ENCODE measurements at regions not wholly inside any gene's neighbourhood (a gene's known extent, or its start where the extent isn't known, plus 50 kb on each side); places are given as distances from the start of the nearest gene placed in this dataset.

- CTCF ChIA-PET: interaction anchor here (1.1 to 1.2 kb wide), 2 partner anchors 9 to 27 kb away, joined by 3 read pairs; no protein-coding TSS in a partner anchor
- Mint-ChIP-seq H3K27ac (peak overlapping the region; percentile 3 to 46), H3K27me3 (no peaks in the 10 kb centered on the region), H3K4me3 (no peak overlapping the region), H3K36me3 (no peaks in the 10 kb centered on the region), H3K4me1 (peaks cover 74 to 84% (median 75%) of the 10 kb centered on the region in 3 donors), H3K9me3 (peaks cover 0 to 4% (median 0%) of the 10 kb centered on the region in 3 donors)
- no peaks in the 10 kb centered on the region for H3K36me3 ChIP-seq (ENCODE audit: control insufficient read depth in 2 of 2, extremely low read depth in 1 of 2, insufficient read depth in 1 of 2, low read length in 1 of 2)
- H3K27ac ChIP-seq (ENCODE audit: low read length): no peak overlapping the region
- no peaks in the 10 kb centered on the region for H3K27me3 ChIP-seq (replicated peaks in 1 of 2; ENCODE audit: control insufficient read depth in 2 of 2, extremely low read depth in 1 of 2, insufficient read depth in 2 of 2, low read length in 1 of 2)
- POLR2A ChIA-PET: interaction anchor here in 1 of 2 donors (0.6 kb wide), 1 partner anchor 11 kb away, joined by 3 read pairs; no protein-coding TSS in a partner anchor
- ATAC-seq (replicated peaks in 1 of 4): peak in 1 of 4 experiments; percentile 10
- no CpG with 5 or more reads among the region's 1 CpG for WGBS (ENCODE audit: insufficient coverage)
- H3K4me3 ChIP-seq (ENCODE audit: control insufficient read depth in 1 of 2, extremely low read depth in 1 of 2, low read length in 1 of 2): no peak overlapping the region
- DNase-seq: no peak
- H3K9me3 ChIP-seq: no peaks in the 10 kb centered on the region
- H3K4me1 ChIP-seq (ENCODE audit: control insufficient read depth in 1 of 2, extremely low read depth in 1 of 2, insufficient read depth in 2 of 2, low read length in 2 of 2): peaks cover 15 to 33% of the 10 kb centered on the region in 2 experiments
Observed at GRCh38 chr2:196252408-196253115, 81.2 kb upstream of the STK17B start.

GRCh38 chr2:196253116-196253480 lies 81.7 kb upstream of the STK17B start:
- Histone ChIP-seq H3K4me1 (ENCODE audit: control insufficient read depth in 1 of 2, extremely low read depth in 1 of 2, insufficient read depth in 2 of 2, low read length in 2 of 2) (peaks cover 15 to 35% of the 10 kb centered on the region in 2 experiments), H3K9me3 (no peaks in the 10 kb centered on the region), H3K27ac (ENCODE audit: low read length) (no peak overlapping the region), H3K36me3 (ENCODE audit: control insufficient read depth in 2 of 2, extremely low read depth in 1 of 2, insufficient read depth in 1 of 2, low read length in 1 of 2) (no peaks in the 10 kb centered on the region), H3K27me3 (replicated peaks in 1 of 2; ENCODE audit: control insufficient read depth in 2 of 2, extremely low read depth in 1 of 2, insufficient read depth in 2 of 2, low read length in 1 of 2) (no peaks in the 10 kb centered on the region), H3K4me3 (ENCODE audit: control insufficient read depth in 1 of 2, extremely low read depth in 1 of 2, low read length in 1 of 2) (no peak overlapping the region)
- ChIA-PET CTCF (interaction anchor here (1.1 to 1.2 kb wide), 2 partner anchors 8 to 27 kb away, joined by 3 read pairs; no protein-coding TSS in a partner anchor), POLR2A (interaction anchor here in 1 of 2 donors (0.6 kb wide), 2 partner anchors 12 to 64 kb away, joined by 3 to 4 read pairs; no protein-coding TSS in a partner anchor)
- Mint-ChIP-seq H3K4me1 (peaks cover 74 to 84% (median 75%) of the 10 kb centered on the region in 3 donors), H3K9me3 (peaks cover 0 to 4% (median 0%) of the 10 kb centered on the region in 3 donors), H3K36me3 (no peaks in the 10 kb centered on the region), H3K4me3 (peak overlapping the region in 1 of 3 donors; percentile 4), H3K27ac (peak overlapping the region in 1 of 2 donors; percentile 49), H3K27me3 (no peaks in the 10 kb centered on the region)
- ATAC-seq (replicated peaks in 1 of 4) (no peak), DNase-seq (no peak)

DNA sequence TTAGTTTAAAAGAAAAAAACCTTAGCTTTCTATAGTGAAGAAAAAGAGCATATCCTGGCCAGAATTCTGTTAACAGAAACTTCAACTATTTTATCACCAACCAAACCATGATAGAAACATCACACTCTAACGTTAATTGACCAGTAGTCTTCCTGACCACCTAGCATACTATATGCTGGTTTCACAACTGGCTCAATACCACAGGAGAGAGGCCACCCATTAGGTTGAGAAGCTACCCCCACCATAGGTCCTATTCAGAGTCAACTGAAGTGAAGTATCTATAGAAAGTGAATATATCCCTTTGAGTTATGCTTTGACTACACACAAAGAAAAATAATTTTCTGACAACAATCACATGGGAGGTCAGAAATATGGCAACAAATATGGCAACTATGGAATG lies 85.2 kb upstream of the STK17B start:
- ATAC-seq (replicated peaks in 1 of 4): no peak
- peak overlapping the region in 1 of 2 donors; percentile 46 for H3K27ac Mint-ChIP-seq
- peaks cover 70 to 71% (median 70%) of the 10 kb centered on the region in 3 donors for H3K4me1 Mint-ChIP-seq

GRCh38 chr2:196257086-196257485 lies 85.7 kb upstream of the STK17B start:
- Mint-ChIP-seq H3K4me3 (no peak overlapping the region), H3K4me1 (peaks cover 68 to 71% (median 71%) of the 10 kb centered on the region in 3 donors), H3K27me3 (no peaks in the 10 kb centered on the region), H3K27ac (peak overlapping the region in 1 of 2 donors; percentile 56), H3K36me3 (no peaks in the 10 kb centered on the region), H3K9me3 (no peaks in the 10 kb centered on the region)
- Histone ChIP-seq H3K9me3 (no peaks in the 10 kb centered on the region), H3K4me1 (ENCODE audit: control insufficient read depth in 1 of 2, extremely low read depth in 1 of 2, insufficient read depth in 2 of 2, low read length in 2 of 2) (peaks cover 26 to 43% of the 10 kb centered on the region in 2 experiments), H3K27me3 (replicated peaks in 1 of 2; ENCODE audit: control insufficient read depth in 2 of 2, extremely low read depth in 1 of 2, insufficient read depth in 2 of 2, low read length in 1 of 2) (no peaks in the 10 kb centered on the region), H3K4me3 (ENCODE audit: control insufficient read depth in 1 of 2, extremely low read depth in 1 of 2, low read length in 1 of 2) (no peak overlapping the region), H3K27ac (ENCODE audit: low read length) (no peak overlapping the region), H3K36me3 (ENCODE audit: control insufficient read depth in 2 of 2, extremely low read depth in 1 of 2, insufficient read depth in 1 of 2, low read length in 1 of 2) (no peaks in the 10 kb centered on the region)
- ChIA-PET POLR2A (interaction anchor here (0.6 to 1.9 kb wide), 2 partner anchors 17 to 88 kb away, joined by 3 to 5 read pairs; no protein-coding TSS in a partner anchor), CTCF (interaction anchor here in 1 of 2 donors (1.3 kb wide), 1 partner anchor 600 kb away, joined by 3 read pairs; the partner anchor contains the start of gene SLC39A10)
- ATAC-seq (replicated peaks in 1 of 4): no peak
- no peak for DNase-seq
- WGBS (ENCODE audit: insufficient coverage): no CpG with 5 or more reads among the region's 3 CpGs

More for the DNA sequence above, 85.2 kb upstream of the STK17B start:
- Histone ChIP-seq H3K36me3 (ENCODE audit: control insufficient read depth in 2 of 2, extremely low read depth in 1 of 2, insufficient read depth in 1 of 2, low read length in 1 of 2) (no peaks in the 10 kb centered on the region), H3K4me1 (ENCODE audit: control insufficient read depth in 1 of 2, extremely low read depth in 1 of 2, insufficient read depth in 2 of 2, low read length in 2 of 2) (peaks cover 23 to 38% of the 10 kb centered on the region in 2 experiments), H3K9me3 (no peaks in the 10 kb centered on the region), H3K4me3 (ENCODE audit: control insufficient read depth in 1 of 2, extremely low read depth in 1 of 2, low read length in 1 of 2) (no peak overlapping the region), H3K27ac (ENCODE audit: low read length) (no peak overlapping the region), H3K27me3 (replicated peaks in 1 of 2; ENCODE audit: control insufficient read depth in 2 of 2, extremely low read depth in 1 of 2, insufficient read depth in 2 of 2, low read length in 1 of 2) (no peaks in the 10 kb centered on the region)
- WGBS (ENCODE audit: insufficient coverage): no CpG with 5 or more reads among the region's 1 CpG
- Mint-ChIP-seq H3K36me3 (no peaks in the 10 kb centered on the region), H3K9me3 (no peaks in the 10 kb centered on the region), H3K27me3 (no peaks in the 10 kb centered on the region), H3K4me3 (no peak overlapping the region)
- POLR2A ChIA-PET: interaction anchor here (0.6 to 1.9 kb wide), 2 partner anchors 16 to 87 kb away, joined by 3 to 5 read pairs; no protein-coding TSS in a partner anchor
- no peak for DNase-seq
- CTCF ChIA-PET: interaction anchor here in 1 of 2 donors (0.6 to 0.9 kb wide), 2 partner anchors 13 to 1192 kb away, joined by 3 read pairs; no protein-coding TSS in a partner anchor

- CTCF ChIA-PET: interaction anchor here in 1 of 2 donors (0.5 to 1.0 kb wide), 2 partner anchors 18 to 56 kb away, joined by 3 read pairs; no protein-coding TSS in a partner anchor
- Mint-ChIP-seq H3K9me3 (no peaks in the 10 kb centered on the region), H3K36me3 (no peaks in the 10 kb centered on the region), H3K27ac (peak overlapping the region in 1 of 2 donors; percentile 98), H3K27me3 (no peaks in the 10 kb centered on the region), H3K4me1 (peaks cover 68 to 71% (median 71%) of the 10 kb centered on the region in 3 donors), H3K4me3 (no peak overlapping the region)
- POLR2A ChIA-PET: interaction anchor here (0.8 to 1.4 kb wide), 3 partner anchors 40 to 91 kb away, joined by 3 read pairs; no protein-coding TSS in a partner anchor
- H3K4me3 ChIP-seq (ENCODE audit: control insufficient read depth in 1 of 2, extremely low read depth in 1 of 2, low read length in 1 of 2): no peak overlapping the region
- no peak for DNase-seq
- H3K4me1 ChIP-seq (ENCODE audit: control insufficient read depth in 1 of 2, extremely low read depth in 1 of 2, insufficient read depth in 2 of 2, low read length in 2 of 2): peaks cover 35 to 49% of the 10 kb centered on the region in 2 experiments
- no peaks in the 10 kb centered on the region for H3K36me3 ChIP-seq (ENCODE audit: control insufficient read depth in 2 of 2, extremely low read depth in 1 of 2, insufficient read depth in 1 of 2, low read length in 1 of 2)
- no peak overlapping the region for H3K27ac ChIP-seq (ENCODE audit: low read length)
- no peaks in the 10 kb centered on the region for H3K9me3 ChIP-seq
- no peak for ATAC-seq (replicated peaks in 1 of 4)
- no peaks in the 10 kb centered on the region for H3K27me3 ChIP-seq (replicated peaks in 1 of 2; ENCODE audit: control insufficient read depth in 2 of 2, extremely low read depth in 1 of 2, insufficient read depth in 2 of 2, low read length in 1 of 2)
Observed at GRCh38 chr2:196258407-196258806, 87.0 kb upstream of the STK17B start.
